NB4 (cell line): ENCODE measurements at regions not wholly inside any gene's neighbourhood (a gene's known extent, or its start where the extent isn't known, plus 50 kb on each side); places are given as distances from the start of the nearest gene placed in this dataset.

Experiments
- DNase-seq: peaks from one replicate; pipeline ENCODE4 v3.0.0; 2010; ENCODE audit warnings: low read depth
- H3K4me3 ChIP-seq: one replicate; pipeline ENCODE4 v1.5.1; 2011; ENCODE audit warnings: mild to moderate bottlenecking, low read depth, low read length, moderate library complexity
- CTCF ChIP-seq: IDR thresholded peaks from one replicate; pipeline ENCODE4 v1.5.1; 2012; ENCODE audit warnings: low read depth, low read length
- MAX ChIP-seq: IDR thresholded peaks from 2 replicates; pipeline ENCODE4 v1.6.1; 2011; ENCODE audit warnings: low read depth, low read length
- MYC ChIP-seq: IDR thresholded peaks from 2 replicates; pipeline ENCODE4 v1.6.1; 2011; ENCODE audit warnings: low read depth, low read length
- POLR2A ChIP-seq: IDR thresholded peaks from 2 replicates; pipeline ENCODE4 v1.6.1; 2011; ENCODE audit warnings: mild to moderate bottlenecking; ENCODE audit not compliant: insufficient read length; ENCODE audit errors: extremely low read depth

- peak; percentile 44 for DNase-seq
- TF ChIP-seq MAX (no peak), CTCF (peak; percentile 36), MYC (no peak), POLR2A (no peak)
- no peak overlapping the region for H3K4me3 ChIP-seq
These were observed 129.0 kb upstream of the TECRL start for GRCh38 chr4:64538219-64538618.

- no peak overlapping the region for H3K4me3 ChIP-seq
- no peak for DNase-seq
- TF ChIP-seq MAX (no peak), MYC (no peak), POLR2A (no peak), CTCF (no peak)
These were observed 124.4 kb upstream of the TECRL start for GRCh38 chr4:64533637-64534036.

- DNase-seq: no peak
- TF ChIP-seq MAX (no peak), MYC (no peak), CTCF (no peak), POLR2A (no peak)
- no peak overlapping the region for H3K4me3 ChIP-seq
These were observed 123.9 kb upstream of the TECRL start for GRCh38 chr4:64533159-64533558.

GRCh38 chr4:64520421-64520820 is 111.2 kb upstream of the TECRL start:
- H3K4me3 ChIP-seq: no peak overlapping the region
- no peak for DNase-seq
- TF ChIP-seq POLR2A (no peak), CTCF (no peak), MYC (no peak), MAX (no peak)

- no peak for TF ChIP-seq MAX
- TF ChIP-seq CTCF: no peak
- TF ChIP-seq MYC: no peak
- TF ChIP-seq POLR2A: no peak
- no peak for DNase-seq
- no peak overlapping the region for H3K4me3 ChIP-seq
These were observed 109.3 kb upstream of the TECRL start for GRCh38 chr4:64518600-64518999.

GRCh38 chr4:64516176-64516575 is 106.9 kb upstream of the TECRL start:
- no peak overlapping the region for H3K4me3 ChIP-seq
- TF ChIP-seq POLR2A (no peak), MYC (no peak), CTCF (no peak)
- DNase-seq: no peak
